ENCODE measurements at regions not wholly inside any gene's neighbourhood (a gene's known extent, or its start where the extent isn't known, plus 50 kb on each side); places are given as distances from the start of the nearest gene placed in this dataset.

DNA sequence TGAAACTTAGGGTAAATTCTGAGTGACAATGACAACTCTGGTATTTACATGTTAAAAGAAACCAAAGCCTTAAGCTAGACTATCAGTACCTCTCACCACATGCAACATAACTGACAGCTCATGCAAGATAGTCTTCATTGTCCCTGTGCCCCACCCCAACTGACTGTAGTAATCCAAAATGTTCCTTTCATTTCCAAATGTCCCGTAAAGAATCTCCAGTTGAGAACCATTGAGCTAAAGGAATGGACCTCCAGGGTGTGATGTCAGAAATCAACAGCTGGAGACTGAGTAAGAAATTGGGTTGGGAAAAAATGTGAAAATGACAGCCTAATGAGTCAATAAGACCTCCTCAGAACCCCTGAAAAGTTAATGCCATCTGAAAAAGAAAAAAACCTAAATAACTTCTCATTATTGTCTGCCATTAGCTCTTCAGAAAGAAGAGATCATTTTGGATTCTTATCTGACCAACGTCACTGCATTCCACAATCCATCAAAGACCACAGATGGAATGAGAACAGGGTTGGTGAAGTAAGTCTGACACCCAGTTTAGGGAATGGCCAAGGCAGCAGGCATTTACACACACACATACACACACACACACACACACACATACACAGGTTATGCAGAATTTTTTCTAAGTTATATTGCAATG lies 51.7 kb upstream of the ACVR2A start:
- H3K4me3 ChIP-seq (ENCODE audit: low read depth, low read length): no peak overlapping the region
- no peak for TF ChIP-seq CTCF (IDR thresholded peaks at IDR 0.05; ENCODE audit: control insufficient read depth, extremely low read depth, insufficient read depth)
- DNase-seq (ENCODE audit: low read depth): no peak

- TF ChIP-seq CTCF (IDR thresholded peaks at IDR 0.05; ENCODE audit: control insufficient read depth, extremely low read depth, insufficient read depth): no peak
- H3K4me3 ChIP-seq (ENCODE audit: low read depth, low read length): no peak overlapping the region
- DNase-seq (ENCODE audit: low read depth): no peak
Measured at GRCh38 chr2:147790580-147790979, 54.2 kb upstream of the ACVR2A start.

- no peak for TF ChIP-seq CTCF (IDR thresholded peaks at IDR 0.05; ENCODE audit: control insufficient read depth, extremely low read depth, insufficient read depth)
- no peak overlapping the region for H3K4me3 ChIP-seq (ENCODE audit: low read depth, low read length)
- no peak for DNase-seq (ENCODE audit: low read depth)
Measured at GRCh38 chr2:147789720-147790119, 55.1 kb upstream of the ACVR2A start.

DNA sequence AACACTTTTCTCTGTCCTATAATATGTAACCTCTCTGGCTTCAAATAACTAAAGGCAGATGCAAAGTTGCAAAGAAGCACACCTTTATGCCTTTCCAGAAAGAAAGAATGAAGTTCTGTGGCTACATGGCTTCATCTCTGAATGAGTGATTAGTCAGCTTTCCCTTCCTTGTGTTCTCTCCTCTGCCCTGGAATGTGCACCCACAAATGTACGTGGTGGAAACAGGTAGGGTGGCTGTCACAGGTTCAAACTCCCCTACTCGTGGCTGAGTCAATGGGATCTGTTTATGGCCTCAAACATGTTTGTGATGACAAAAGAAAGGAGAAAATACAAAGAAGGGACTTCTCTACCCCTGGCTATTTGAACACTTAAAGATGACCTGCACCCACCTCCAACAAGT lies 55.5 kb upstream of the ACVR2A start:
- TF ChIP-seq CTCF (IDR thresholded peaks at IDR 0.05; ENCODE audit: control insufficient read depth, extremely low read depth, insufficient read depth): no peak
- no peak overlapping the region for H3K4me3 ChIP-seq (ENCODE audit: low read depth, low read length)

GRCh38 chr2:147782141-147782930 lies 62.5 kb upstream of the ACVR2A start:
- TF ChIP-seq CTCF (IDR thresholded peaks at IDR 0.05; ENCODE audit: control insufficient read depth, extremely low read depth, insufficient read depth): no peak
- no peak overlapping the region for H3K4me3 ChIP-seq (ENCODE audit: low read depth, low read length)
- DNase-seq (ENCODE audit: low read depth): no peak

More for the DNA sequence above, 55.5 kb upstream of the ACVR2A start:
- DNase-seq (ENCODE audit: low read depth): no peak

DNA sequence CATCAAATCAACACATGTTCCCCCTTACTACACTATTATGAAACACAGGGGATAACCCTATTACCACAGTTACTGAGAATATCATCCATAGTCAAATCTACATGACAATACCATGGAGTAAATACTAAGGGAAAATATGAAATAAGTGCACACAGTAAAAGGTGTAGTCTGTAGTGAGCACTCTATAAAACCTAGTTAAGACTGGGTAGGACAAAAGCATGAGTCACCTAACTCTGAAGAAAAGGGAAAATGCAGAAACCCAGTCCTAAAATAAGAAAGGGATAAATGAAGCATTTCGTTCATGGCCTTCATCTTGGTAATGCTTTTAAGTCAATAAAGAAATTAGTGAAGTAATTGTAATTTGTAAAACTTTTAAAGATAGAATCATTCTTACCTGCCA lies 65.4 kb upstream of the ACVR2A start:
- TF ChIP-seq CTCF (IDR thresholded peaks at IDR 0.05; ENCODE audit: control insufficient read depth, extremely low read depth, insufficient read depth): no peak
- no peak for DNase-seq (ENCODE audit: low read depth)

More for the DNA sequence above, 65.4 kb upstream of the ACVR2A start:
- H3K4me3 ChIP-seq (ENCODE audit: low read depth, low read length): no peak overlapping the region
